Progenitor cell of endocrine pancreas (in vitro differentiated cells): ENCODE measurements at regions not wholly inside any gene's neighbourhood (a gene's known extent, or its start where the extent isn't known, plus 50 kb on each side); places are given as distances from the start of the nearest gene placed in this dataset.

ENCODE experiments used
- DNase-seq: peaks from one replicate; pipeline ENCODE4 v3.0.0; 2021; ENCODE audit warnings: low spot score; ENCODE audit not compliant: unreplicated experiment
- H3K27ac Mint-ChIP-seq: 2 replicates; pipeline ENCODE4 v1.8.0; 2021; ENCODE audit warnings: mild to moderate bottlenecking, moderate library complexity, mixed read lengths
- H3K27me3 Mint-ChIP-seq: 2 replicates; pipeline ENCODE4 v1.8.0; 2021; ENCODE audit warnings: mixed read lengths
- H3K36me3 Mint-ChIP-seq: 2 replicates; pipeline ENCODE4 v1.8.0; 2022; ENCODE audit warnings: mixed read lengths; ENCODE audit not compliant: insufficient read depth
- H3K4me1 Mint-ChIP-seq: 2 replicates; pipeline ENCODE4 v1.8.0; 2021; ENCODE audit warnings: low read depth, mixed read lengths
- H3K4me3 Mint-ChIP-seq: 2 replicates; pipeline ENCODE4 v1.8.0; 2021; ENCODE audit warnings: low read depth, mild to moderate bottlenecking, moderate library complexity, mixed read lengths
- H3K9me3 Mint-ChIP-seq: 2 replicates; pipeline ENCODE4 v1.8.0; 2021; ENCODE audit warnings: low read depth, mixed read lengths
- CTCF ChIP-seq: fragments of 200-600 bp; sonication (generic); IDR thresholded peaks from one replicate; pipeline ENCODE4 v1.5.0; 2021; ENCODE audit warnings: antibody characterized with exemption, mild to moderate bottlenecking; ENCODE audit not compliant: unreplicated experiment

GRCh38 chr1:114222920-114223319 is 69.3 kb upstream of the SYT6 start:
- H3K27ac Mint-ChIP-seq, result no peak overlapping the region
- H3K4me3 Mint-ChIP-seq, result no peak overlapping the region
- no peaks in the 10 kb centered on the region for H3K4me1 Mint-ChIP-seq
- no peak for TF ChIP-seq CTCF
- peaks cover 10% of the 10 kb centered on the region for H3K27me3 Mint-ChIP-seq
- no peaks in the 10 kb centered on the region for H3K36me3 Mint-ChIP-seq
- H3K9me3 Mint-ChIP-seq, result no peaks in the 10 kb centered on the region
- DNase-seq, result no peak

- no peak overlapping the region for H3K27ac Mint-ChIP-seq
- DNase-seq, result no peak
- H3K27me3 Mint-ChIP-seq, result peaks cover 12% of the 10 kb centered on the region
- no peaks in the 10 kb centered on the region for H3K4me1 Mint-ChIP-seq
- no peaks in the 10 kb centered on the region for H3K9me3 Mint-ChIP-seq
- no peak overlapping the region for H3K4me3 Mint-ChIP-seq
- no peaks in the 10 kb centered on the region for H3K36me3 Mint-ChIP-seq
- peak; percentile 11 for TF ChIP-seq CTCF
Measured at GRCh38 chr1:114219172-114219868, 65.7 kb upstream of the SYT6 start.

- peaks cover 12% of the 10 kb centered on the region for H3K27me3 Mint-ChIP-seq
- no peak overlapping the region for H3K27ac Mint-ChIP-seq
- H3K4me3 Mint-ChIP-seq, result no peak overlapping the region
- no peak for DNase-seq
- no peak for TF ChIP-seq CTCF
- H3K4me1 Mint-ChIP-seq, result no peaks in the 10 kb centered on the region
- no peaks in the 10 kb centered on the region for H3K9me3 Mint-ChIP-seq
- H3K36me3 Mint-ChIP-seq, result no peaks in the 10 kb centered on the region
Measured at GRCh38 chr1:114218361-114219171, 64.9 kb upstream of the SYT6 start.

- no peak overlapping the region for H3K27ac Mint-ChIP-seq
- H3K4me1 Mint-ChIP-seq, result no peaks in the 10 kb centered on the region
- H3K36me3 Mint-ChIP-seq, result no peaks in the 10 kb centered on the region
- H3K4me3 Mint-ChIP-seq, result no peak overlapping the region
- no peak for DNase-seq
- H3K9me3 Mint-ChIP-seq, result no peaks in the 10 kb centered on the region
- TF ChIP-seq CTCF, result no peak
- H3K27me3 Mint-ChIP-seq, result peaks cover 22% of the 10 kb centered on the region
Measured at GRCh38 chr1:114216431-114217173, 62.9 kb upstream of the SYT6 start.

GRCh38 chr1:114215436-114215835 is 61.8 kb upstream of the SYT6 start:
- DNase-seq, result no peak
- H3K27ac Mint-ChIP-seq, result no peak overlapping the region
- H3K9me3 Mint-ChIP-seq, result no peaks in the 10 kb centered on the region
- TF ChIP-seq CTCF, result no peak
- H3K27me3 Mint-ChIP-seq, result peaks cover 22% of the 10 kb centered on the region
- no peaks in the 10 kb centered on the region for H3K4me1 Mint-ChIP-seq
- no peaks in the 10 kb centered on the region for H3K36me3 Mint-ChIP-seq
- H3K4me3 Mint-ChIP-seq, result no peak overlapping the region
